ENCODE measurements at regions not wholly inside any gene's neighbourhood (a gene's known extent, or its start where the extent isn't known, plus 50 kb on each side); places are given as distances from the start of the nearest gene placed in this dataset.

GRCh38 chr22:44402196-44403111, 89.7 kb upstream of the SHISAL1 start:
- DNase-seq, result no peak

GRCh38 chr22:44401783-44402110, 89.0 kb upstream of the SHISAL1 start:
- DNase-seq, result no peak

GRCh38 chr22:44400763-44401060, 88.0 kb upstream of the SHISAL1 start:
- no peak for DNase-seq

DNA sequence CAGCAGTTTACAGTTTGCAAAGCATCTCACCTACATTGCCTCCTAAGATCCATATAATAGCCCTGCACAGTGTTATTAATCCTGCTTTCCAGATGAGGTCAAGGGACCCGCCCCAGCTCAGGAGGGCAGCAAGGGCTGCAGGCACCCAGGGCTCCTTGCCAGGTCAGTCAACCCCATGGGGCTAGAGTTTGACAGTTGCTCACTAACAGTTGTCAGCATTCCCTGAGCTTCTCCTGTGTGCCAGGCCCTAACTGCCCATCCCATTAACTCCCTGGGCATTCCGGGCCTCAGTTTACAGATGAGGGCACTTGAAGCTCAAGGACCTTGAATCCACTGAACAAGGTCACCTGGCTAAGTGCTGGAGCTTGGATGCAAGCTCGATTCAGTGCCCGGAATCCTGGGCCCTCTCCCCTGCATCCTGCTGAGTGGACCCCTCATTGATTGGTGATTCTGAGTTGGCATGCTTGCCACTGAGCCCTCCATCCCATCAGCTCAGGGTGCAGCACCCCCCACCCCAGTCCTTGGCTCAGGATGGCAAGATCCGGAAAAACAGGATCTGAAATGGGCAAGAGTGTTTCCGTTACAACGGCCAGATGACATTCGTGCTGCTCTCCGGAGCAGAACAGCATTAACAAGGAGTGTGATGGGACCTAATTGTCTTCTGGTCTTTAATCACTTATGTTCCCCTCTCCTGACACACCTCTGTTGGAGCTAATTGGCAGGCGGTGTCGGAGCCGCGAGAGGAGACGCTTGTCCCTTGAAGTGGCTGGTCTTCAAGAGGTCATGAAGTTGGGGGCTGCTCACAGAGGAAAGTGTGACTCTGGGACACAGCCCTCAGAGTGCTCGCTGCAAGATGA, 87.4 kb upstream of the SHISAL1 start:
- DNase-seq, result no peak

DNA sequence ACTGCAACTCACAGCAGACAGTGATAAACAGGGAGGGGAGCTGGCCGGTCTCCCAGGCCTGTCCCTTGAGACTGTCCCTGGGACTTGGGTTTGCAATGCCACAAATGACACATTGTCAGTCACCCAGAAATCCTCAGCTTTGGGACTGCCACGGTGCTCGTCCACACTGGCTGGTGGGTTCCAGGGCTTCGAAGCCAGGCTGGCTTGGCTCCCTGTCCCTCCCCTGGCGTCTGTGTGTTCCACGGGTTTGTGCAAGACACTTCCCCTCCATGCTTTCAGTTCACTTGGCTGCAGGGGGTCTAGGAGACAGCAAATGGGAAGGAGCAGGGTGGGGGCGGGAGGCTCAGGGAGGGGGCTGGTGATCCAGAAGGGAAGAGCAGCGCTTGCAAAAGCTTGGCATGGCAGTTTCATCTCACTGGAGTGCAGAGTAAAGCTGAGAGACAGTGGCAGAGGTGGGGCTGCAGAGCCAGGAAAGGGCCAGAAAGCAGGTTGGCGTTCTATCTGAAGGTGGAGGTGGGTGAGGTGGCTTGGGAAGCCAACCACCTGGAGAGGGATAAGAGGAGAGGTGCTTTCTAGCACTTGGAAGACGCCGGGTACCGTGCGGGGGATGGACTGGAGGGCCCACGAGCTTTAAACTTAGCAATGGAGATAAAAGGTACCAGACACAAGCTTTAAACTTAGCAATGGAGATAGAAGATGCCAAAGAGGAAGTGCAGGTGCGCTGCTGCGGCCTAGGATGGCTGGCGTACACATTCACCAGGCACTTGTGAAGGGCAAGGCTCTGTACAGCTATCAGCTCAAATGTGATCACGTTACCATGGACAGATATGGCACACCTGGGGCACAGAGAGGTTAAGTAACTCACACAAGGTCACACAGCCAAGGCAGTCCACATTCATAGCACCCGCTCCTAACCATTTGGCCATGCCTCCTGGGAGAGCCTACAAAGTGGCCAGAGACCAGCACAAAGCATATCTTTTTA, 86.4 kb upstream of the SHISAL1 start:
- DNase-seq, result no peak

GRCh38 chr22:44396727-44397722, 84.3 kb upstream of the SHISAL1 start:
- DNase-seq, result no peak

DNA sequence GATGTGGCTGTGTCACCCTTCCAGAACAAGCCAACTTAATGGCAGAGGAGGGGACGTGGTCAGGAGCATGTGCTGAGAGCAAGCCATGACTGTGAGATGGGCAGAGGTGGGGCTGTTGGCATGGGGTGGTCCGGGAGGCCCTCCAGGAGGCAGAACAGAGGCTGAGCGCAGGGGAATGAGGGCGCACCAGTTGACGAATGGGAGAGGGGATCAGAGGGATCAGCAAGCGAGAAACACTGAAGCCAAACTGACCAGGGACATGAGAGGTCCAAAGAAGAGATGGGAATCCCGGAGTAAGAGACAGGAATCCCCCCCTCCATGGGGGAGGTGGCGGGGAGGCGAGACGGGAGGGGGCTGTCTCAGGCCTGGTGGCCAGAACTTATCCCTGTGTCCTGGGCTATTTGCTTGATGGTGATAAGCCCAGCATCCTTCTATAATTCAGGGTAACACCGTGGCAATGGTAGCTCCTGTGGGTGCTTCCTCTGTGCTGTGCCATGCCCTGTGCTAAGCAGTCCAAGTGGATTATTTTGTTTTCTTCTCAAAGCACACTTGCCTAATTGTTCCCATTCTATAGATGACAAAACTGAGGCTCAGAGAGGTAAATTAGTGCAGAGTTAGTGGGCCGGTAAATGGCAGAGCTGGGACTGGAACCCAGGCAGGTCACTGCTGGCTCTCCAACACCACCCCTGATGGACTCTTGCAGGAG, 83.4 kb upstream of the SHISAL1 start:
- DNase-seq, result no peak

DNA sequence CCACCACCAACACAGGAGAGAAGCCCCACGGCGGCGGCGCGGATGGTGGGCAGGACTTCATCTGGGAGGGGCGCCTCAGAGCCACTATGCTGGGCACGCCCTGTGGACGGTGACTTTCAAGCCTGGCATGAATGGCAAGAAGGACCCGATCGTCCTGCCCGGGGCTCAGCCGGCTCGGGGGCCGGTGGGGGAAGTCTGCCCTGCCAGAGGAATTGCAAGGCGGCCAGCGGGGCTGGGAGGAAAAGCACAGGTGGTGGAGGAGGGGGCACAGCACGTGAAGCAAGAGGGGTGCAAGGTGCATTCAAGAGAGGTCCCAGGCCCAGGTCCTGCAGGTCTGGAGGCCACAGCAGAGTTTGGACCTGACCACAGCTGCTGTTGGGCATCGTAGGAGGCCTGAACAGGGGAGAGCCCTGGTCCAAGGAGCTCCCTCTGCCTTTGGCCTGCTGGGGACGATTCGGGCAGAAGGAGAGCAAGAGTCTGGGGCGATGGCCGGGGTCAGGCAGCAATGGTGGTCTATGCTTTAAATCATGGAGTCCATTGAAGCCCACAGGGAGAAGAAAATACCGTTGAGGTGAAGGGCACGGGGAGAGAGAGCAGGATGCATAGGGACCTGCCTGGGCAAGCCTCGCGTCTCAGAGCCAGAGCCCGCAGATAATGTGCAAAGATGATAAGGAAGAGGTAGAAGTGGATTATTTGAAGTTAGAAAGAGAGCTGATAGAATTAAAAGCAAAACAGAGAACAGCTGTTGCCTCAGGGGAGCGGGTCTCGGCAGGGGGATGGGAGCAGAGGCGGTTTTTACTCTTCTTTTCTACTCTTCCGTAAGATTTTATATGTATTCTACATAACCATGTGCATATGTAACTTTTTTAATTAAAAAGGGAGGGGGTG, 82.6 kb upstream of the SHISAL1 start:
- no peak for DNase-seq

- no peak for DNase-seq
These were observed 81.7 kb upstream of the SHISAL1 start for GRCh38 chr22:44394246-44395117.

GRCh38 chr22:44393066-44393465, 80.3 kb upstream of the SHISAL1 start:
- no peak for DNase-seq

DNA sequence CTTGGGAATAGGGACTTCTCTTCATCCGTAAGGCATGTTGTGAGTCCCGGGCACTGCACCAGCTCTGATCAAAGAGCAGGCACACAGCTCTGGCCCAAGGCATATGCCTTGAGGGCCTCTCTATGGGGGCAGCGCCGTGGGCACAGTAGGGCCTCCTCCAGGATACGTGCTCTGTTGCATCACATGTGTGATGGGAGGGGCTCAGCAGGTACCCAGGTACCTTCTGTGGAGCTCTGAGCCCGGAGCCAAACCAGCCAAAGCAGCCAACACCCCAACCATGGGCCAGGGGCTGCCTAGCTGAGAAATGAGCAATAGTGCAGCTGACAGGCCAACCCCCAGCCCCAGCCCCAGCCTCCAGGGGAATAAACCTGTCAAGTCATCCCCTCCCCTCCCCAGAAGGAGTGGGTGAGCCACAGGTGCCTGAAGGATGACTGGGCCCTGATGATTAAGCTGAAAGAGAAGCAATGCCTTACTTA, 79.7 kb upstream of the SHISAL1 start:
- DNase-seq, result no peak

GRCh38 chr22:44391481-44392445, 79.0 kb upstream of the SHISAL1 start:
- peak; percentile 27 for DNase-seq

DNA sequence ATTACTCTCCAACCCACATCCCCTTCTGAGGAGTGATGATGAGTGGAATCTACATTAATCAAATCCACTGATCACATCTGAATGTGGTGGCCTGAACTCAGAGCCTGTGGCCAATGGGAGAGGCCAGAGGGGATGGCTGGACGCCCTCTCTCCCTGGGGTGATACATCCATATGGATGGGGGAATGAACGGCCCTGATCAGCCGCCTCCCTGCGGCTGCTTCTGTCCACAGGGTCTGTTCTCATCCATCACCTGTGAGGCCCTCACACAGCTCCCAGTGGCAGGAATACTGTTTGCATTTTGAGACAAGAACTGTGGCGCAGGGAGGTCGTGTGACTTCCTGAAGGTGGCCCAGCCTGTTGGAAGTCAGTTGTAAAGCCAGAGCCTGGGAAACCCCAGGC, 78.3 kb upstream of the SHISAL1 start:
- DNase-seq, result no peak

DNA sequence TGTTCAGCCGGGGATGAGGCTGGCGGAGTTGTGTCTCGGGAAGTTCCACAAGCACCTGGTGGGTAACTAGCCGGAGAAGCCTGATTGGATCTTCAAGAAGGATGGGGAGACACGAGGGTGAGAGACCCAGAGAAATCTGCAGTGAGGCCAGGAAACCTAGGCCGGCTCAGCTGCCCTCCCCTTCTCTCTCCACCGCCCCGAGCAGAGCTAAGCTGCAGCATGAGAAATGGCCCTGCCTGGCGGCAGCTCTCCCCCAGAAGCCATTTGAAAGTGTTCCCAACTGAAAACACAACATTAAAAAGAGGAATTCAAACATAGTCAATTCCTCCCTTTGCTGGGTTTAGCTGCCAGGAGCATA, 77.8 kb upstream of the SHISAL1 start:
- no peak for DNase-seq

DNA sequence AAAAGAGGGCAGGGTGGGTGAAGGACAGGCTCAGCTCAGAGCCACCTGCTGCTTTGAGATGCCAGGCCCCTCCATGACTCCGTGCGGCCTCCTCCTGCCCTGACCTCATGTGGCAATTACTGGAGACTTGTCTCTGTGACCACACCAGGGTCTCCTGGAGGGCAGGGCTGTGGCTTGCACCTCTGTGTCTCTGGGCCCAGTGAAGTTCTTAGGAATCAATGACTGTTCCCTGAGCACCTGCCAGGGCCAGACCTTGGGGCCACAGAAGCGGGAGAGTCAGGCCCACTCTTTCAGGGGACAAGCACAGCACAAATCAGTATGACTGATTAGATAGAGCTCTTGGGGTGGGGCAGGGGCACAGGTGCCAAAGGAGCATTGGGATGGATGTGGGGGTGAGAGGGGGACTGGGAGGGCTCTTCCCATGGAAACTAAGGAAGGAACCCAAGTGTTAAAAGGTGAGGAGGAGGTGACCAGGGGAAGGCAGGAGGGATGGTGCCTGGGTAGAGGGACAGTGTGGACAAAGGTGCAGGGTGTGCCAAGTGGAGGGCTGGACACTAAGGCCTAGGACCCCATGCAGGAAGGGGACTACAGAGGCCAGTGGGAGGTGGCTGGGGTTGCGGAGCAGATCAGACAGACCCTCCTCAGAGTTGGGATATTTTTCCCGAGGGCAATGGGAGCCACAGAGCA, 77.3 kb upstream of the SHISAL1 start:
- DNase-seq, result no peak

- no peak for DNase-seq
These were observed 76.4 kb upstream of the SHISAL1 start for GRCh38 chr22:44389181-44389580.

- DNase-seq, result no peak
These were observed 74.7 kb upstream of the SHISAL1 start for GRCh38 chr22:44387486-44387885.

All from NCI-H1105 (cell line).